NCI-H82 (cell line): ENCODE measurements at regions not wholly inside any gene's neighbourhood (a gene's known extent, or its start where the extent isn't known, plus 50 kb on each side); places are given as distances from the start of the nearest gene placed in this dataset.

Experiments
- DNase-seq: peaks from one replicate; lab custom pipeline; 2025; lab: John Stamatoyannopoulos, UW

DNA sequence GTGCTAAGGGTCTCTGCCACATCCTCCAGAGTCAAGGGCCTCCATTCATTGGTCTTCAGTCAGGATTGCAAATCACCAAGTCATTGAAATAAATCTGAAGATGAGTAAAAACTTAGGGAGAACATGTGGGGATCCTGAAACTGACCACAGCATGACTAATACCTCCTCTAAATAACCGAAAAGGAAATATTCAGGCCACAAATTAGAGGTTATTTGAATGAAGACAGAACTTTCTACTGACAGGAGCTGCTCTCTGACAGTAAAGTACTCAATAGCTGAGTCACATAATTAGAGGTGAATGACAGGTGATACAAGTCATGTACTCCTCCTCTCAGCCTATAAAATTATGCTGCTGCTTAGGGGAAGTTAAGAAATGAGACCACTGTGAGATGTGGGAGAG, 240.2 kb upstream of the F9 start:
- DNase-seq = no peak

DNA sequence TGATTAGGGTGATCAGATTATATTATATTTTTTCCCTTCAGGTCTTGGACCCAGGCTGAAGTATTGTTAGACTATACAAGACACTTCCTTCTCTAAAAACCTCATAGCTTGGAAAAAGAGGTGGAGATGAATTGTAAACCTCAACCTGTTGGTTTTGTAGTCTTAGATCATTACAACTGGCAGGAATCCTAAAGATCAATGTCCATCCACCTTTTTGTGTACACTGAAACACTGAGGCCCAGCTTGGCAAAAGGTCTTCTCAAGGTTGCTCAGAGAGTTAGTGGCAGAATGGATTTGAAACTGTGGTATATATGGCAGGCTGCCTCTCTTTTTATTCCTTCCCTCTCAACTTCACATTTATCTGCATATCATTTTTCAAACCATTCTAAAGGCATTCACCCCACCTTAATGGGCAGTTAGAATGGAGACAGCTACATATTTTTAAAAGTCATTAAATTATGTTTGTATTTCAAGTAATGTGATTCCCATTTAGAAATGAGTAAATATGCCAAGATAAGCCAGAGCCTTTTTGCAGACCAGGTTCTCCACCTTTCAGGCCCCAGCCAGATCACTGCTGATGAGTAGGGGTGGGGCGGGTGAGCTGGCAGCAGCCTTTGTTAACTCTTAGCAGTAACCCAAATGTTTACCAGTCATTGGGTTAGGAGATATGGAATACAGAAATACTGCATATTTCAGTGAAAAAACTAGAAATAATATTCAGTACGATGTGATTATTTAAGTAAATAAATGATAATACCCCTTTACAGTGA, 243.2 kb upstream of the F9 start:
- DNase-seq = no peak

DNA sequence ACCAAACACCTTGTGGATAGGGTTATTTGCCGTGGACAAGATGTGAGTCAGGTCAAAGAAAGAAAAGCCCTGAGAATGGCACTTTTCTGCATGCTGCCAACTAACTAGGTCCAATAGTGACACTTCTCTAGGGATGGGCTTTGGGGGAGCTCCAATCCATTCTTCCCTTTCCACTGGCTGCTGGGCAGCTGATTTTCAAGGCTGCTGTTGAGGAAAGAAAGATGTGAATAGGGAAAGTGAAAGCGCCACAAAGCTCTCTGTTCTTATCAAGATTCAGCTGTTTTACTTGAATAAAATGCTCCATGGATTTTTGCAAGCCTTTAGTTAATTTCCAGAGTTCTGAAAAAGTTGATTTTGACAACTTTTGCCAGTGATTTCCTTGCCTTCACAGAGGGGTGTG, 244.2 kb upstream of the F9 start:
- no peak for DNase-seq

DNA sequence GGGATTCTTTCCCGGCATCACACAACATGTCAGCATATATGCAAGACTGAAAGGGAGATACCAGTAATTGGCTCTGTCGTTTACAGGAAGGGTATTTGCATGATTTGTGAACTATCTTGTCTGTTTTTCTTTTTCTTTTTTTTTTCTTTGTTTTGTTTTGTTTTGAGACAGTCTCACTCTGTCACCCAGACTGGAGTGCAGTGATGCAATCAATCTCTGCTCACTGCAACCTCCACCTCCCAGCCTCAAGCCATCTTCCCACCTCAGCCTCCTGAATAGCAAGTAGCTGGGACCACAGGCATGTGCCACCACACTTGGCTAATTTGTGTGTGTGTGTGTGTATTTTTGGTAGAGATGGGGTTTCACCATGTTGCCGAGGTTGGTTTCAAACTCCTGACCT, 262.7 kb upstream of the F9 start:
- no peak for DNase-seq

DNA sequence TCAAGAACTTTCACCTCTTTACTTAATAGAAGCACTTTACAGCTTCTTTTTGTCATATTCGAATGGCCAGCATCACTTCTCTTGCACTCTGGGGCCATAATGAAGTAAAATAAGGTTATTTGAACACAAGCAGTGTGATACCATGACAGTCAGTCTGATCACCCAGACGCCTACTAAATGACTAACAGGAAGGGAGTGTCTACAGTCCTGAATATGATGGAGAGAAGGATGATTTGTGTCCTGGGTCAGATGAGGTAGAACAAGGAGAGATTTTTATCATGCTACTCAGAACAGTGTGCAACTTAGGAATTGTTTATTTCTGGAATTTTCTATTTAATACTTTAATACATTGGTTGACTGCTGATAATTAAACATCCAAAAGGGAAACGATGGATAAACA, 284.2 kb upstream of the F9 start:
- no peak for DNase-seq

DNA sequence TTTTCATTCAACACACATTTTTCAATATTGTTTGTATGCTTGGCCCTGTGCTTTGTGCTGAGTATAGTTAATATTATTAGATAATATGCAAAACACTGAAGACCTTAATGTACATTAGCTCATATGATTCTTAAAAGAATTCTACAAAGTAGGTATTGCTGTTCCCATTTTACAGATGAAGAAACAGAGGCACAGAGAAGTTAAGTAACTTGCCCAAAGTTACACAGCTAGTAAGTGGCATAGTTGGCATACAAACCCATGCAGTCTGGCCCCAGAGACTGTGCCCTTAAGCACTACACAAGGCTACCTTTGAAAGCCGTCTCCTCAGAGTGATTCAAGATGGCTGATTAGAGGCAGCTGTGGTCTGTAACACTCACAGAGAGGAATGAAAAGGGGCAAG, 293.4 kb upstream of the F9 start:
- no peak for DNase-seq

DNA sequence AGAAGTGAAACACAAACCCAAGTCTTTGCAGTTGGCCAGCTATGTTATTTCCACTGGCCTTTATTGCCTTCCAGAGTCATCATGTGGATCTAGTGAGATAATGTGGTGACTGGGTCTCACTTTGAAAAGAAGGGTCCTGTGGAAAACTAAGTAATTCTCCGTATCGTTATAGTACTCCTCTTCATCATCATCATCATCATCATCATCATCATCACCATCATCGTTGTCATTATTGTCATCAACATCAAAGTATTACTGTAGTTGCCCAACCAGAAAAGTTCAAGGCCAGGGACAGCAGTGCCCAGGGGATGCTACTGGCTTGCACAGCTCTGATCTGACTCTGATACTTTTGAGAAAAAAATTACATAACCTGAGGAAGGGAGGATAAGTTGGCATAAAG, 295.6 kb upstream of the F9 start:
- no peak for DNase-seq

DNA sequence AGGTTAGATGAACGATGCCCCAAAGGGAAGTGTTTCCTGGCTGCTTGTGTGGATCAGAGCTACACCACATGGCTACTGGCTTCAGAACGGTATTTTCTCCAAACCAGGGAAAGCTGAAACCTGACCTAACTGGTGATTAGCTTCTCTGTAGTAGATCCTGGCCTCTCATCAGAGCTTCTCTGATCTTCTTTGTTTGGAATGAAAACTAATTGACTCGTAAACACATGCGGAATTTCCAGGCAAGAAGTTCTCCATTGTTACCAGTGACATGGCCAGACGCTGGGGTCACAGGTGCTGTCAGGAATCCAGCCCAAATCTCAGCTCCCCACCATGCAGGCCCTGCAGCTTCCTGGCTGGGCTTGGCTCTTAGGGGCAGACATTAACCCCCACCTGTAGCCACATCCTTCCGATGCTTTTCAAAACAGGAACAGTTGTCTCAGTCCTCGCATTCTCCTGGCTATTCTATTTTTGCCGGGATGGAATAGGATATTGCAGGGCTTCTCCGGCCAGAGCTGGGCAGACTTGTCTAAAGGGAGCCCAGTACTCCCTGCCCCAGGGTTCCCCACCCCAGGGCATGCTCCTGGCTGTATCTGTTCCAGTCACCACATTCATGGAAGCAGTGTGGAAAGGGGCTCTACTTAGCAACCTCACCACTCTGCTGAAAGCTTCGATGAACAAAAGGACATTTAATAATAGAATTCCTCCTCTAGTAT, 305.4 kb upstream of the F9 start:
- no peak for DNase-seq

DNA sequence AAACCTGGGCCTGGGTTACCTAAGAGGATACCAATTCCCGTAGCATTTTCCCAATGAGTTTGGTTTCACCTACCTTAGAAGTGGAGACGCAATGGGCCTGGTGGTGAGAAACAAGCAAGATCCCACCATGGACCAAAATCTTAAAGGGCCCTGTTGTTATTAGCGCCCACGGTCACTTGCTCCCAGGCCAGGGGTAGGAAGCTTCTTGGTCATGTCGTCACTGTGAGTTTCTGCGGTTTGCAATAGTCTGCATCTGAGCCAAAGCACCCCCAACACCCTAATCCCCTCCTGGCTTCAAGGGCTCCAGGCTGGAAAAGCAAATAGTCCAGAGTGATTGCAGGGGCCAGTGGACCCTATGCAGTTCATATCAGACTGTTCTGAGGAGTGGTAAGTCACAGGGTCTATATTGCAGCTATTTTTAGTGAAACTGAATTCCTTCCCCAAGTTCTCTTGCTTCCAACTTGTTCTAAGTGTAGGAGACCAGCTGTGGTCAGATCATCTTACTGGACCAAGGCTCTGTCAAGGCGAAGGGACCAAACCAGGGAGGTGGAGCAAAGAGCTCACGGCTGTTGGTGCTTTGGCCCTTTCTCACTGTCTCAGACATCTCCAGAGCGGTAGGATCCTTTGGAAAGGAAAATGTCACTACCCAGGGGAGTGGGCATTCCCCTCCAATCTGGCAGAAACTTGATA, 307.9 kb upstream of the F9 start:
- no peak for DNase-seq

DNA sequence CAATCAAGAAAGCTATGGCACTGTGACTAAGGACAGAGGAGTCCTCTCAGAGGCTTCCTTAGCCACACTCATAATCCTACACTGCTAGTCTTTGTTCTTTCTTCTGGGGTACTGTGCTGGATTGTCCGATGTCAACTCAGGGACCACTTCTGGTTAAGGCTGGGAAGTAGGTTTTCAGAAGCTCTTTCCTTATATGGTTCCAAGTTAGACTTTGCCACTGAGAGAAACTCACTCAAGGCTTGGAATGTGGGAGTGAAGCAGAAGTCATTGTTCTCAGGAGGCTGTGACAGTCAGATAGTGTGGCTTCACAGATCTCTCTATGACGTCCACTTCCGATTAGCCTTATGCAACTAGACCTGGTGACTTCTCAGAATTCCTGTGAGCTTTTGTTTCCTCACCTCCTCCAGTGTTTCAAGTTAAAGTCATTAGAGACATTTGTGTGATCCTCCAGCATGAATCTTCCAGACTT, 317.3 kb upstream of the F9 start:
- no peak for DNase-seq

DNA sequence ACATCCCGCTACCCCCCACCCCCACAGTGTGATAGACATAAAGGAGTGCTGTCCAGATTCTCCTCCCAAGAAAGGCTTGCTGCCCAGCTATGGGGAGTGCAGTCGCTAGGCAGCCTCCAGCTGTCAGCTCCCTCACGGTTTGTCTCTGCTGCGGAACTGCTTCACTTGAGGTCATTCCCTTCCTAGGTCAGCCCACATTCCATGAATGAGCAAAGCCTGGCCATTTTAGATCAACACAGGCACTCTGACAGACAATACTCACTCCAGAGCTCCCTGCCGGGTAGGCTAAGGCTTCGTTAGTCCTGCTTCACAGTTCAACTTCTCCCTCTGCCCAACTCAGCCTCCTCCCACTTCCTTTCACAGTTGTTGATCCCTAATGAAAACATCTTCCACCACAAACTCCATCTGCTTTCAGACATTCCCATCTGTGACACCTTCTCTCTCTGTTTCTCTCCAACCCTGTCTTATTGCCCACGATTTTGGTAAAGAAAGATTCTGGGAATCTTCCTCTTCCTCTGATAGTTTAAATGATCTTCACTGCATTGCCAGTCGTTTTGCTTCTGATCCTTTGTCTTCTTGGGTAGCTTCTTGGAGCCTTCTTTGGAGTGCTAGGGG, 318.9 kb upstream of the F9 start:
- DNase-seq = no peak

DNA sequence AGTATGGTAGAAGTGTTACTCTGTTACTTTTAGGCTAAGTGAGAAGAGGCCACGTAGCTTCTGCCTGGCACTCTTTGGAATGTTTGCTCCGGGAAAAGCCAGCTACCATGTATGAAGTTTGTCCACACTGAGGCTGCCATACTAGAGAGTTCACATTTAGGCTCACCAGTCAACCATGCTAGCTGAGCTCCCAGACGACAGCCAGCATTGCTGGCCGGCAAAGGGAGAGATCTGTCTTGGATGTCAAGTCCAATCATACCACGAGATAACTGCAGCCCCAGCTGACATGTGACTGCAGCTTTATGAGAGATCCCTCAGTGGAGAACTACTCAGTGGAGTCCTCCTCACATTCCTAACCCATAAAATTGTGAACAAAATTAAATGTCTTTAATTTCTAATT, 321.2 kb upstream of the F9 start:
- DNase-seq = no peak

DNA sequence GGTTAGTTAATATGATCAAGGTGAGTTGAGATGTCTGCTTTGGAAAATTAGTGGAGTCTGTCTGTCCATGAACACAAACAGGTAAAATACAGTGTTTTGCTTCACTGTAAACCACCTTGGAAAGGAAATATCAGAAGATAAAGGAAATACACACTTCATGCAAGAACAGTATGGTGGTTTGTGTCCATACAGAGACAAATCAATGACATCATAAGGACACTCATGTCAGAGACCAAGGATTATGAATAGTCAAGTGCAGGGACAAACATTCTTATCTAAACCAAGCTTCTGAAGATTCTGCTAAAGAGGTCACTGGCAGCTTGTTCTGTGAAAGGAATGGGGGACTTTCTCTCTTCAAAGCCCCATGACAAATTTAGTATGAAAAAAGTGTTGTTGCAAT, 322.9 kb upstream of the F9 start:
- DNase-seq = no peak

DNA sequence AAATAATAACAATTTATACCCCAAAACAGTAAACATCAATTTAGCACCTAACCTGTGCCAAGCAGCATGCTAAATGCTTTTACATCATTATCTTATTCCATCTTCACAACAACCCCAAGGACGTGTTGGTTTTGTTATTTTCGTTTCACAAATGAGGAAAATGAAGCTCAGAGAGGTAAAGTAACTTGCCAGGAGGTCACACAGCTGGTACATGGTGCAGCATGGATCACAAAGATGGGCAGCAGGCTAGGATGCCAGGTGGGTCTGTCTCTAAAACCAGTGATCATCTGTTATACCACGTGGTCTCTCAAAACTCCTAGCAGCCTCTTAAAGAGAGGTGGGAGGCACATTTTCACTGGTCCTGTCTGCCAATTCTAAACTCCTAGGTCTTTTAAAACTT, 323.6 kb upstream of the F9 start:
- DNase-seq = no peak

DNA sequence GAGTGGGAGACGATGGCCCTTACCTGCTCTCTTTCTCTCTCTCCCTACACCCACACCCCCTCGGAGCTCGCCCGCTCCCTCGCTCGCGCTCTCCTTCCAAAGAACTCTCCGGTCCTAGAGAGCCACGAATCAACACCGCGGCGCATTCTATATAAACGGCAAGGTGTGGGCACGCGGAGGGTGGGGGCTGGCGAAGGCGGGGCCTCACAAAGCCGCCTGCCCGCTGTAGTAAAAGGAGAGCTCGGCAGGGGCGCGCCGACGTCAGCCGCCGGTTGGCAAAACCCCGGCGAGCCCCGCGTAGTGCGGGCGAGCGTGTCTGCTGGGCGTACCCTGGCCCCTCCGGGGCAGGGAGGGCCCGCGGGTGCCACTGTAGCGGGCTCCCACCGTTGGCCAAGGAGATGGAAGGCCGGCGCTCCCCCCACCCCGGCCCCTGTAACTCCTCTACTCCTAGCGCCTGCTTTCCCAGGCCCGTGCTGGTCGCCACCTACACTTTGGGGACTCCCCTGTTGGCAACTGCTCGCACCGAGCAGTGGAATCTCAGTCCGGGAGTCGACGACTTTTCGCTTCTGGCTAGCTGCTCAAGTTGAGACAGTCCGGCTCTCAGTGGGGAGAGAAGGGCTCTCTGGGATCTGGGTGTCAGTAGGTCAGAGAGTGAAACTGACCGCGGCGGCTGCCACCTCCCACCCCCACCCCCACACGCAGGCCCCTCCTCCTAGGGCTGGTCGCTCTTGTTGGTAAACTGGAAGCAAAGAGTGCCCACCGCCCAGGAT, 325.5 kb upstream of the F9 start:
- peak; percentile 59 for DNase-seq

DNA sequence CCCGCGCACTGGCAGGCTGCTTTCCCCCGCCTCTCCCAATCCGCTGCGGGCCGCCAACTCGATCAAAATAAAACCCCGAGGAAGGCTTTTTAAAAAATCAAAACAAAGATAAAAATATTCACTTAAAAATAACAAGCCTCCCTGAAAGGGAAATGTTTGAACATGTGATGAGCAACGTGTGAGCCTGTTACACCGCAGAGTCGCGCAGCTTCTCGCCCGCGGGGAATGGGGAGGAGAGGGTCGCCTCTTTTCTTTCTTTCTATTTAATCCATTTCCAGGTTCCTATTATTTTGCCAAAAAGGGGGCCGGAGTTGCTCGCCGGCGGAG, 326.0 kb upstream of the F9 start:
- no peak for DNase-seq

DNA sequence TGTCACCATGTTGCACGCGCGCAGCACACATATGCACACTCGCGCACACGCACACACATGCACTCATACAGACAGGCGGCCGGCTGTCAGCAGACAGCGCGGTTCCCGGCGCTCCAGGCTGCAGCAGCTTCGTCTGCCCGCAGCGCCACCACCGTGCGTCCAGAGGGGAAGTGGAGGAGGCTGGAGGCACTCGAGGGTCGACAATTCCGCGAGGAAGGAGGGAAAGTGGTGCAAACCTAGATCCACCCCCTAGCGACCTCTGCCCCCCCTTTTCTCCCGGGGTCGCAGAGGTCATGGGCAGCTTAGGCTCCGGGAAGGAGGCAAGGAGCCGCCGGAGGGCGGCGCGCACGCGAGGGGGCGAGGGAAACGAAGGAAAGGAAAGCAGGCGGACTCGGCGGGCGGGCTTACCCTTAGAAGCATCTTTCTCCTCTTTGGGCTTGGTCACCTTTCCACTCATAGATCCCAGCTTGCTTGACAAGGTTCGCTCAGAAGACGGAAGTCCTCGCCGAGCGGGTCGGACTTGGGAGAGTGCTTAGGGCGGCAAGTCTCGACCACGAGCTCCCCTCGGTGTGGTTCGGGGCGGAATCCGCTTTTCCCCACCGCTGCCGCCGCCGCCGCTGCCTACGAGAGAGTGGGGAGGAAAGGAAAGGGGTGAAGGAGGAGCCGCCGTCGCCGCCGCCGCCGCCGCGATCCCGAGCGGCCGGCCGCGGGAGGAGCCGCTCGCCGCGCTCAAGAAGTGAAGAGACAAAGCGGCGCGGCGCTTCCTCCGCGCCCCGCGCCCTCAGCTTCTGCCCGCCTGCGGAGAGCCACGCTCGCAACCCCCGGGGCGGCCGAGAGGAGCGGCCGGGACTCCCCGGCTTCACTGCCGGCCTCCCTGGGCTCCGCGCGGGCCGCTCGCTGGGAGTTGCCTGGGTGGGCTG, 326.6 kb upstream of the F9 start:
- peak; percentile 38 for DNase-seq

DNA sequence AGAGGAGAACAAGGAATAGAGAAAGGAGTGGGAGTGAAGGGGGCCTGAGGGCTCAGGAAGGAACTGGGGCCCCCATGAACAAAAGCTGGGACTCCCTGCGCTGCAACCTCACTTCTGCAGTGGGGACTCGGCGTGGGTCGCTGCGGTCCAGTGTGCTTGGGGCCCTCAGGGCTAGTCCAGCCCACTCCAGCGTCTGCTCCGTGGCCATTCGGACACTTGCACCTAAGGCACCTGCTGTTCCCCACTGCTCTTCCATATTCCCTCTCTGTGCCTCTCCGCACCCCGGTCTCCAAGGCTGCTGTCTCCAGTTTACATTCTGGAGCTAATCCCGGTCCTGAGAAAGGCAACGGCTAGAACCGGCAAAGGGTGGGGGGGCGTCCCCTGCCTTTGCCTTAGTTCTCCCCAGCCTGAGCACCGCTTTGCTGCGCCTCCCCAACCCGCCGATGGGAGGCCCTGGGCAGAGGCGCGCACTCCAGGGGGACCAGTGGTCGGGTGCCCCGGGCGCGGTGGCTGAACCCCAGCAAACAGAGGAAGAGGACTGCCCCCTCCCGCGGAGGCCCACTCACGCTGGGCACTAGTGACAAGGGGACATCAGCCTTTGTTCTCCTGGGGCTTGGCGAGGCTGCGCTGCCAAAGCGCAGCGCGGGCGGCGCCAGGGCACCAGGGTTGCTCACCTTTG, 327.7 kb upstream of the F9 start:
- no peak for DNase-seq

DNA sequence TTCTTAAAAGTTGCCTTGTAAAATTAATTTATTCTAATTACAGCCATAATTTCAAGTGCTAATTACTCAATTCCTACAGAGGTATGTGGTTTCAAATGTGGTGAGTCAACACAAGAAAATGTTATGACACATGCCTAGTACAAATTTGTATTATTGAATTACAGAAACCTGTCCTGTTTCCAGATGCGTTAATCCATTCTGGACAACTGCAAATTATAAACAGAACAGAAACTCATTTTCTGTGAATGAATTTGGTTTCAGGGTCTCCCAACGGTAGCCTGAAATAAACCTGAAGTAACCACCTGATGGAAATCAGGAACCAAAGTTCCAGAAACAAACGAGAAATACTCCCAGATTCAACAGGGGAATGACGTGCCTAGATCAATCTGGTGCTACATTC, 328.6 kb upstream of the F9 start:
- no peak for DNase-seq

DNA sequence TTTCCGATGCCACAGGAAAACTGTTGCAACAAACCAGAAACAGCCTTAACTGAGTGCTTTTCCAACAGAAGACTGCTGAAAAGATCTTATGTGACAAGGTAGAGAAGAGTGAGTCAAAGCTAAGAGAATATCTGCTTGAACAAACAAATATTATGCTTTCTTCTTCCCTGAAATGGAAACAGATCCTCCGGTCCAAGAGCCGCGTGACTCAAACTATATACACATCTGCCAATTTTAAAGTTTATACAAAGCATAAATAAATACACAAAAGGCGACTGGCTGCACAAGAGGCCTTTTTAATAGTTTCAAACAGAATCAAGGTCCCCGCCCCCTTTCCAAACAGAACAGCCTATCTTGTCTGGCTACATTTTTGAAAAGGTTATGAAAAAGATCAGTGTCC, 329.7 kb upstream of the F9 start:
- no peak for DNase-seq
